ENCODE measurements at regions not wholly inside any gene's neighbourhood (a gene's known extent, or its start where the extent isn't known, plus 50 kb on each side); places are given as distances from the start of the nearest gene placed in this dataset.
"Not testable (repeated sequence)": the region's sequence is repeated elsewhere in the genome, so short reads cannot be mapped to it uniquely, and the experiment has no call there.

DNA sequence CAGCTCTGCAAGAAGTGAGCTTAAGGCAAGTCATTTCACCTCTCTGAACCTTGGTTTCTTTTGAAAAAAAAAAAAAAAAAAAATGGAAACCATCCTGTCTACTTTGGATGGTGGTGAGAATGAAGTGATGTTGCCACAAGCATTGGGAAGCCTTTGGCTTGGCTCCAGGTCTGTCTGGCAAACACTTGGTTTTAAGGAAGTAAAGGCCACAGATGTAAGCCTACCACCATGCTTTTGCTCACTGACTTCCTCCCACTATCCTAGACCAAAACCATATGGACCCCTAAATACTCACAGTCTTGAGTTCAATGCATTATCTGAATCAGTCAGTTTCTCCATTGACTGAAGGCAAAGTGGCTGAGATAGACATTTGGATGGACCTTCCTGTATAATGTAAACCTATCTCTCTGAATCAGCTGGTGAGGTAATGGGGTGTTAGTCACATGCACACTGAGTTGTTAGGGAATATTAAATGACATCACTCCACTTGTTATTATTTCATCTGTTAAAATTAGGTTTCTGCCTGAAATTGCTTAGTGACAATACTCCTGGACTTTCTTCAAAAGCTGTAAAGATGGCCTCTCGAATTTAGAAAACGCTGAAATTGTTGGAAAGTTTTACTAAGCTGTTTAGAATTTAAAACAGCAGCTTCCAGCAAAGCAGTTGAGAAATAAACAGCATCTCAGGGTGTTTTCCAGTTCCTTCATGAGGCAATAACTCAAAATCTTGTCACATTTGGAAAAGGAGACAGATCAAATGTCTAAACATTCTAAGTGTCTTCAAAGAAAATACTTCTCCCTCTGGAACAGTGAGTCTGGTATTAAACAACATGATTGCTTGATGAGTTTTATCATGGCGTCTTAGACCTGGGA is 833.5 kb downstream of the DHX35 start:
- DNase-seq: no peak

DNA sequence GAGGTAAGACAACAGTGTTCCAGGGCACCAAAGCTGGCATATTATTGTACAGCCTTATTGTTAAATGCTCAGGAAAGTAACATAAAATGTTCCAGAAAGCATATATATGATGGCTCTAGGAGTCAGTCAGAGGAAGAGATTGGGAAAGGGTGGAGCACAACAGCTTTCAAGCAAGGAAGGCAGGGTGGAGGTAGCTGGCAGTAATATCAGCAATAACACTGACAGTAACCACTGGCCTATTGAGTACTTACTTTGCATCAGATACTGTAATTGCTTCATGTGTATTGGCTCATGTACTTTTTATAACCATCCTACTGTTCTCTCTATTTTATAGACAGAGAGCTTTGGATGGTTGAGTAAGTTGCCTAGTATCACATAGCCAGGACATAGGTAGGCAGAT is 830.2 kb downstream of the DHX35 start:
- DNase-seq: no peak

DNA sequence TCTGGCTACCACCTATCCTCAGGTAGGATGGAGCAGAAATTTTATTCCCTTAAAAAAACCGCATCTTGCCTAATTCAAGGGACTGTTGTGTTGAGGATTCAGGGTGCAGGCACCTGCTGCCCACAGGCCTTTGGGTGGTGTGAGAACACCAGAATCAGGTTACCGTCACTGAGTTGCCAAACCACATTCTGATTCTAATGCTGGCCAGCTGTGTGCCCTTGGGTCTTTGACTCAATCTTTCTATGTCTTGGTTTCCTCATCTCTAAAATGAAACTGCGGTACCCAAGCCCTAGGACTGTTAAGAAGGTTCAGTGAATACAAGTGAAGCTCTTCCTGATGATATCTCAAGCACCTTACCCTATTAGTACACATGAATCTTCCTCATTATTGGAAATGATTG is 827.3 kb downstream of the DHX35 start:
- no peak for DNase-seq

DNA sequence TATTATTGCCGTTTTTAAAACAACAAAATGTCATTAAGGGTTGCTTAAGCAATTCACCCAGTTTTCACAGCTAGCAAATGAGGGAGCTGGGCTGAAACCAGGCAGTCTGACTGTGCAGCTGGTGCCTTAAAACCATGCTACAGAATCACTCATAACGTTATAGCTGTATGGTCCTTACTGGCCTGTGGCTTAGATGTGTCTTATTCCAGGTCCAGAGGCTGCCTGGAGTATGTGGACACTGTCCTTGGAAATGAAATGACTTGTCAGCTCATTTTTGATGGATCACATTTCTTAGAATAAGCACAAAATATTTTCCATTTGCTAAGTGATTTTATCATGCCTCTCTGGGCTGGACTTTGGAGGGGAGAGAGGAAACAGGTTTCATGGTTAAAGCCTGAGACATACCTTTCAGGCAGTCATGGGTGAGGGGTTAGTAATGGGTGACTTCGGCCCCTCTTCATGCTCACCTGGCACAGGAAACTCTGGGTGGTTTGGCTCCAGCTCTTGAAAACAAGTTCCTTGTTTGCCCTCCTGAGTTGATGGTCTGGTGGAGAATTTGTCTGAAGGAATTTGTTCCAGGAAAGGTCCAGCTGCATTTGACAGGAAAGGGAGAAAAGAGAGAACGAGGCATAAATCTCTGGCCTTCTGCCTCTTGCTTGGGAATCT is 823.2 kb downstream of the DHX35 start:
- DNase-seq: no peak

DNA sequence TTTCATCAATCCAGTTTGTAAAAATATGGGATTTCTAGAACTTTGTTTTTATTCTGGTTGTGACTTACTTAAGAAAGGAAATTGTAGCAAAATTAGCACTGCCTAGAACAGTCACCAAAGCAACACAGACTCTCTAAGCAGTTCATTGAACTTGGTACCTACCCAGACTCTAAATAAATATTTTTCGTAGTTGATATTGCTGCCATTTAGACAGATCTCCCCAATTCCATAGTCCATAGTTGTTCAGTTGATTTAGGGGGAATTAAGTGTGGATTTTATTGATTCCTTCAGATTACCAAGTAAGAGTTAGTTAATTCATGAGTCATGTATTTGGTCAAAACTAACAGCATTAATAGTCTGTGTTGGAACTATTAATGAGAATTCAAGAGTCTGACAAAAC is 822.5 kb downstream of the DHX35 start:
- no peak for DNase-seq

DNA sequence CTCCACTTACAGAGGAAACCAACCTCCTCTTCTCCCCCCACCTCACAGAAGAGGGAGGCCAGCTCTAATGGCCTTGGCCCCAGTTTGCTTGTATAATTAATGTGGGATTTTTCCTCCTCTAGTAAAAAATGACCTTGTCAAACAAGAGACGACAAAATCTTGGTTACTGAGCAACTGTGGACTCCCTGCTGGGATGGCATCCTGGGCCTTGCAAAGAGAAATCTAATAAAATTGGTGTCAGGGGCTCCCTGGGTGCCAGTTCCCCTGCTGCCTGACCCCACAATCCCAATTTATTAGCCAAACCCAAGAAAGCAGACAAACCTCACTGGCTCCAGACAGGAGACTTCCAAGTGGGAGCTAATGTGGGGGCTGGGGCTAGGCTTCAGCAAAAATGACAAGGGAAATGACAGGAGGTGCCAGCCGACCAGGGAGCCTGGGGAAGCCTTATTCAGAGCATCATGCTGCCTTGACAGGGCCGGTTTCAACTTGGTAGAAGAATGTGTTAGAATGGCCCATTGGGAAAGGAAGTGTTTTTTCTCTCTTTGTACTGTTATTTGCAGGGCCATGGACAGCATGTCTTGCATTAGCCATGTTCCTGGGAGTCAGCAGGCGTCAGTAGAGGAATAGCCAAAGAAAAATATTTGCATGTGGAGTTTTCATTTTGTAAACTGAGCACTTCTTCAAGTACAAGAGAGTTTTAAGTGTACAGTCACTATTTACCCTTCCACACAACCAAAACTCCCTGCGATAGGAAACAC is 816.9 kb downstream of the DHX35 start:
- no peak for DNase-seq

DNA sequence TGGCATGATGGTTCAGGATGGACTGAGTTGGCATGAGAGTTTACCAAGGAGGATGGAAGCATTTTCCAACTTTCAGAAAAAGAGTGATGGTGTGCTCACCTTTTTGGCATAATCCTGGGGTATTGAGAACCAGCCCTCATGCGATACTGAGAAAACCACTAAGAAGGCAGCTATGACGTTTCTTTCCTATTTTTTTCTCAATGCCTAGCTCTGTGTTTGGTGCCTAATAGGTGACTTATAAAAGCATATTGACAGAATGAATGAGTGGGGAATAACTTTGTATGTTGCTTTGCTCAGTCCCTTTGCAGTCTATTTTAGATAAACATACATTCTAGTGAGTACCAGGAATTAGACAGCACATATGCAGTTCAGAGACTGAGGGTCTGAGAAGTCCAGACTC is 816.3 kb downstream of the DHX35 start:
- no peak for DNase-seq

DNA sequence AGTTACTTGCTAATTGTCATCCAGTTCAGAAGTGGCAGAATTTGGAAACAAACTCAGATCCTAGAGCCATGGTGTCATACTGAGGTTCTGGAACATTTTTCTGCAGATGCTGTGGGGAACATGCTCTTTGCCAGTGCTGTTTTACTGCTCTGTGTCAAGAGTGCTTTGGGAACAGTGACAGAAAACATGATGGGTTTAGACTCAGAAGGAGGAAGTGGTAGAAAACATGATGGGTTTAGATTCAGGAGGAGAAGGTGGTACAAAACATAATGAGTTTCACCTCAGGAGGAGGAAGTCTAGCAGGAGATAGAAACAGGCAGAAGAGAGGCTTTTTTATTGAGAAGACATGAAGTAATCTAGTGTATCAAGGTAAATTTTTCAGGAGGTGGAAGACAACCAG is 815.5 kb downstream of the DHX35 start:
- no peak for DNase-seq

DNA sequence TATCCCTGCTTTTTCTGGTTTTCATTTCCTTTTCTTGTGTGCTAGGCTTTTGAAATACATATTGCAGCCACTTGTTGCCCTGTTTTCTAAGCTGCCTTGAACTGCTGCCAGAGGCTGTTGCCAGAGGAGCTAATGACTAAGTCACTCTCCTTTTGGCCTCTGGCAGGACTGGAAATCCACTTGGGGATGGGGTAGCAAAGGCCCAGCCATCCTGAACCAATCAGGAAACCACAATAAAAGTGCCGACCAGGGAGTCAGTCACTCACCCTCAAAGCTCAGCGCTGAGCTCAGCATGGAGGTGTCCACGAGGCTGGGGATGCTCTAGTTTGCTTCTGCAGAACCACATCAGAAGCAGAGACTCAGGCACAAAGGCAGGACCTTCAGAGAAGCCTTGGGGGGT is 813.0 kb downstream of the DHX35 start:
- DNase-seq: no peak

DNA sequence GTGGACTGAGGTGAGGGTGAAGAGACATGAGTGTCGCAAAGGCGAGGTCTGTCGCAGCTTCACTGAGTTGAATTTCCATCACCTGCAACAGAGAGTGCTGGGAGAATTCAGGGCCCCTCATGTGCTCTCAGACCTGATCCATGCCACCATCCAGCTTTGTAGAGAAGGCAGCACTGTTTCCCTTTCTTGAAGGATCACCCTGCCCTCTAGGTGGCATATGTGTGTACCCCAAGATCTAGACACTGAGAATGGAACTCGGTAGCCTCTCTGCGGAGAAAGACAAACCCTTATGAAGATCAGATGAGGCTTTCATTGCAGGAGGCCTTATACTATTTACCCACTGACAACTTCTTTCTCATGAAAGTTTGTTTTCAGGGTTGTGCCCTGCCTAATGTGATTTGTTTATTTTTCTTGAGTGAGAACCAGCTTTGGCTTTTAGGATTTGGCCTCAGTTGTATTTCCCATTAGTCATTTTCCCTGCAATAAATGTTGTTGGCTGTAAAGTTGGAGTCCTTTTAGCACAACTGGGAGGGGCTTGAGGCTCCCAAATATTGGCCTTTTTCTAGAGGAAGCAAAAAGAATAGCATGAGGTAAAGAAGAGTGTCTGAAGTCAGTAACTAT is 811.3 kb downstream of the DHX35 start:
- DNase-seq: no peak

DNA sequence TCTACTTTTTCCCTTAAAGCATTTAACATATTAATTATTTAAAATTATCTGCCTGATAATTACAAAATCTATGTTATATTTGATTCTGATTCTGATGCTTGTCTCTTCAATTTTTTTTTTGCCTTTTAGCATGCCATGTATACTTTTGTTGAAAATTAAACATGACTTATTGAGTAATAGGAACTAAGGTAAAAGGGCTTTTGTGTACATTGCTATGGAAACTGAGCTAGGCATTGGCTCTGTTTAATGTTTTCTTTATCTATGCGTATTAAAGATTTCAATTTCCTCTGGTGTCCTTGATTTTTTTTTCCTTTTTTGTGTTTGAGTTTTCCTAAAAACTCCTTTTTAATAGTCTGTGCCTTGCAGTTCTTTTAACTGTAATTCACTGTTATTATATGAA is 805.2 kb downstream of the DHX35 start:
- no peak for DNase-seq

DNA sequence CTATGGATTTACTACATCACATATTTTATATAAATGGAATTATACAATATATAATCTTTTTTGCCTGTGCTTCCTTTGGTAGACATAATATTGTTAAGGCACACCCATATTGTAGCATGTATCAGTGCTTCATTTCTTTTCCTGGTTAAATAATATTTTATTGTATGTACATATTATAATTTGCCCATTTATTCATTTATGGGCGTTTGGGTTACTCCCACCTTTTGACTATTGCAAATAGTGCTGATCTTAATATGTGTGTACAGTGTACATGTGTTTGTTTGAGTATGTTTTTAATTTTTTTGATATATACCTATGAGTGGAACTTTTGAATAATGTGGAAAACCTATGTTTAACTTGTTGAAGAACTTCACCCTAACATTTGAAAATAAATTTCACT is 804.2 kb downstream of the DHX35 start:
- DNase-seq: no peak

DNA sequence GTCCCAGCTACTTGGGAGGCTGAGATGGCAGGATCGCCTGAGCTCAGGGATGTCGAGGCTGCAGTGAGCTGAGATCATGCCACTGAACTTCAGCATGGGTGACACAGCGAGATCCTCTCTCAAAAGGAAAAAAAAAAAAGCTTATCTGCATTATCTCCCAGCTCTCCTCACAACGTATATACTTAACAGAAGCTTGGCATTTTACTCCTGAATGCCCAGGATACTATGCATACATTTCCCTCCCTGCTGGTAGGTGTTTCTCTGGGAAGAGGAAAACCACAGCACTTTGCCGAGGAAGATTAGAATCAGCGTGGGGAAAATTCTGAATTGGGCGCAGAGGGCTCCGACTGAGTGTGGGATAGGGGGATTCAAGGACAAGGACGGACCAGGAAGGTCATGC is 800.6 kb downstream of the DHX35 start:
- no peak for DNase-seq

DNA sequence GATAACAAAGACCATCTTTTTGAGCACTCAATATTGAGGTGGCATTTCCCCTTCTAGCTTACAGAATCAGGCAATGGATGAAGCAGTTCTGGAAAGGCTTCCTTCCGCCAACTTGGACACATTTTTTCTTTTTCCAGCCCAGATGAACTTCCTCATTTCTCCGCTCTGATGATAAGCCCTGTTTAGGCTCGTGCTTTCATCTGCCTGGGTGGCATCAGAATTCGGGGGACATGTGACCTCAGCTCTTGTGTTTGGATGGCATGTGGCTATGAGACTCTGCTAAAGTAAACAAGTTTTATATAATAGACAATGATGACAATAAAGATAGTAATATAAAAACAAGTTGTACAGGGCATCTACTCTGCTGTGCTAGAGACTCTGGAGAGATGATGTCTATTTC is 796.7 kb downstream of the DHX35 start:
- DNase-seq: no peak

DNA sequence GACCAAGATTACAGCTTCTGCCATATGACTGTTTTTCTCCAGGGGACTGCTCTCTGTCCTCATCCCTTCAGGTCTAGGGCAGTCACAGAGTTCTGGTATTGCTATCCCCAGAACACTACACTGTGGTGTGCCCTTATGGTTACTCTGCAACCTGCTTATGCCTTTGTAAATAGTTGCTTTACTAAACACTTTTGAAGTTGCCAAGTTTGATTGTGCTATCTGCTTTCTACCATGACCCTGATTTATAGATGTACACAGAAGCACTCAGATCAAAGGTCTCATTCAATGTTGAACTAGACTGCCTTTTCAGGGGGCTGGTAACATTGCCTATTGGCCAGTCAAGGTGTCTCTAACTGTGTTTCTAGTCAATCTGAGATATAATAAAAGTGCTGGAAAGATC is 794.7 kb downstream of the DHX35 start:
- no peak for DNase-seq

DNA sequence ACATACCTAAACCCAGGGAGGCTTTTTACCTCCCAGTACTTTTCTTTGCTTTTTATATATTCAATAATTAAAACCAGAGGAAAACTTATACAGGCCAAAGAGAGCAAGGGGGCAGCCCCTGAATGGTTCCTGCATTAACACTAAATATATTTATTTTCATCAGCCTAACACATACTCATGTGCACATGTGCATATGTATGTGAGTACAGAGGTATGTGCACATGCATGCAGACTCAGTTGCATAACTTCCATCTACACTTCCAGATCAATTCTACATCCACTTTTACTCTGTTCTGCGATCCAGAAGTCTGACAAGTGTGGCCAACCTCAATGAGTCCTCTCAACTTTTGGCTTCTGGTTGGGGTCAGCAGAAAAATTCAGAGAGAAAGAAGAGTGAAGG is 794.2 kb downstream of the DHX35 start:
- DNase-seq: no peak

DNA sequence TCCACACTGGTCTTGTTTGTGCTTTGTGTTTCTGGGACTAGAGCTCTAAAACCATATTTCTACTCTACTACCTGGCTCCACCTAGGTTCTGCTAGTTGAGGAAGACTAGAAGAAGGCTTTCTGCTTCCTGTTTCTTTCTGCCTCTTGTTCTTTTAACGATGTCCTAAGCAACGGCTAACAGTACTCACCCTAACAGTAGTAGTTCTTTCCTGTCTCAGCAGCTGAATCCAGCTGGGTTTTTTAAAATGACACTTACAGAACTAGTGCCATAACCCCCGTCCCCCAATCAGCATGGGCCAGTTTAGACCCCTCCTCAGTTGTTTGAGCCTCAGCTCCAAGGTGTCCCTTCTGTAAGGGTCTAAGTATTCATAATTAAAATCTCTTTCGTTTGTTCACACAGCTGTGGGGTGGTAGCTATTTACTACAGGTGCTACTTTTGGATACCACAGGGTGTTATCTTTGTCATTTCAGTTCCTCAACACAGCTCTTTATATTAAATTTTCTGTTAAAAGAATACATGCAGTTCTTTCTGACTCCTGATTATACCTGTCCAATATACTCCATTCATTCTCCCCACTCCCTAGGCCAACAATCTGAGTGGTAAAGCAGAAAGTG is 790.2 kb downstream of the DHX35 start:
- no peak for DNase-seq

DNA sequence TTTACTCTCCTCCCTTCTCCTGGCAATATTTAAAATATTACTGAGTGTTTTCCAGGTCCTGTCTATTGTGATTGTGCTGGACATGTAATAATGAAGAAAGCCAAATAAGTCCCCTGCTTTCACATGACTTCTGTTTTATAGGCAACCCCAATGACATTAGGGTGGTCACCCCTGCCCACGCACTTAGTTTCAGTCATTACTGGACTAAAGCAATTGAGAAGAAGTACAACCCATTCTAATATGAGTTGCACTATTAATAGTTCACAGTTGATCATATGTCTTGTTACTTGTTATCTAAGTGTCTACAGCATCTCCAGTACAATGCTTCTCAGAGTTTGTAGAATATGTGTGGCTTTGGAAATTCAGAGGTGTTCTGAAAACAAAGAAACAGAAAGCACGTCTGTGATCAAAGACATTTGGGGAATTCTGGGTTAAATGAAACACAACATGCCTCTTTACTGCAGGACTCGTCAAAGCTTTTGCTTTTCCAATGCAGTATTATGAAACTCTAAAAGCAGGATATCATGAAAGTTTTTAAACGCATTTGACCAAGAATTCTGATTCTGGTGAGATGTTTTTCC is 789.5 kb downstream of the DHX35 start:
- DNase-seq: no peak

DNA sequence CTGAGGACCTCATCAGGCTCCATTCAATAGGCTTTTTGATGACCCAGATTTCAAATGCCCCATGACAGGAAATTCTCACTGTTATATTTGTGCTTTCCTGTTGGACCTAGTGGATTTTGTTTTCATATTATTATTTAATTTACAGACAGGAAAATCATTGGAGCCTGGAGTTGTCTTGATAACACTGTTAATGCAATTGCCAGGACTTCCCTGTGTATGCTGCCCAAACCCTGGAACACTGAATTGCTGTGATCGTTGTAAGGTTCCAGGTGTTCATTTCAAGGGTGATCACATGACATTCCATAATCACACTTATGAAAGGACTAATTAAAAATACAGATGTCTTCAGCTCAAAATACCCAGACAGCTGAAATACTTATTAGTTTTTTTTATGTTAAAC is 783.2 kb downstream of the DHX35 start:
- no peak for DNase-seq

DNA sequence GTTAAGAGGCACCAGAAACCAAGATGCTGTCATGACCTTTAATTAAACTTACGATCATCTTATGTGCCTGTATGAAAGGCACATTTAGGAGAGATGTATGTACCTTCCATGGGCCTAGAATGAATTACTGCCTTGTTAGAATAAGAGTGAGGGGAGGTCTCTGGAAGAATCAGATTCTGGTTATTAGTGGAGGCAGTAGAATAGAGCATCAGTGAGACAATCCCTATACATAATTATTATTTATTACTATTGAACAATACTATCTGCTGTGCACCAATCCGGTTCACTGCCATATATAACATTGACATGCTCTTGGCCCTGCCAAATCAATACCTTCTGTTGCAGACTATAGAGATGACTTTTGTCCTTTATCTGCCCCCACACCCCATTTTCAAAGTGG is 776.5 kb downstream of the DHX35 start:
- no peak for DNase-seq

DNA sequence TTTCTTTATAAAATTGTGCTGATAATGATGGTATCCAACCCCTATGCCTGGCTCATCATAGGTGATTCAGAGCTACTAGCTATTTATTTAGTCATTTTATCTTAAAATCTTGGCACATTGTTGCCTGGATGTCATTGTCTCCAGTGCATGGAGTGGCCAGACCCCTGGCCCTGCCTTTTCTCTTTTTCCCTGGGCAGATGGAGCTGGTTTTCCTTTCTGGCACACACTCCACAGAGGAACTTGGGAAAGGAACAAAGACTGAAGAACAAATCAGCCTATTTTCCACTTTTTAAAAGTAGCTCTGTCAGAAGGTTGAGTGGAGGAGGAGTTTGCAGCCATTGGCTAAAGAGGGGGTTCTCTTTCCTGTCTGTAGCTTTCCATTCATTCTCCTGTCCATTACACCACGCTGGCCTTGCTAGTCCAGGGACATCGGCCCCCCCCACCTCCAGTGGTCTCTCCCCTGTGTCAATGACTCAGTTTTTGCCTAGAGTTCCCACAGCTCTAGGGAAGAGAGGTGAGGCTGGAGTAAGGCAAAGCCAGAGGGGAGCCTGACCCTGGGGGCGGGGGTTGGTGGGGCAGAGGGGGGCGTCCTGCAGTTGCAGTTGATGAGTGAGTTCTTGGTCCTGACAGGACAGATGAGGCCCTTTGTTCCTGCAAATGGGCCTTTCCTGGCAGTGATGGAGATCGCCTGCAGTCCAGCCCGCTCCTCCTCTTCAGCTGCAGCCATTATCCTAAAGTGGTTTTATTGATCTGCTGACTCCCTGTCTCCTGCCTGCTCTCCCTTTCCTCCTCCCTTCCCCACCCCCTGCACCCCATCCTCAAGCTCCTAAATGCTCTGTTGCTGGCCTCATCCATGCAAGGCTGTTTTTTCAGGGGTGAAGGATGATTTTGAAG is 774.5 kb downstream of the DHX35 start:
- DNase-seq: no peak

DNA sequence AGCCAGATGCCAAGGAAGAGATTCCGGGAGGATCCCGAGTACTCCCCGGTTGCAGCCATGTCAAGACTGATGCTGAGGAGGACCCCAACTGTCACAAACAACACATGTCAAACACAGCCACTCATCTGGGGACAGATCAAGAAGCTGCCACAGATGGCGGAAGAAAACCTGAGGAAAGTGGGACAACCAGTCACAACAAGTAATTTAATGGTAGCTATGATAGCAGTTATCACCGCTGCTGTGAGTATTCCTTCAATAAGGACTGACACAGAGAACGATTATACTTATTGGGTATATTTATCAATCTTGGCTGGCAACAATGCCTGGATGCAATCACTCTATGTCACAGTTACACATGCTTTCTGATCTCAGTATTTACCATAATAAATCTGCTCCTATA is 763.4 kb downstream of the DHX35 start:
- not testable (repeated sequence) for DNase-seq
